VCaP (cell line): ENCODE measurements at regions not wholly inside any gene's neighbourhood (a gene's known extent, or its start where the extent isn't known, plus 50 kb on each side); places are given as distances from the start of the nearest gene placed in this dataset.

Source experiments
- H3K27ac ChIP-seq: fragments of 450-650 bp; 2 replicates; pipeline ENCODE4 v1.5.1; 2017
- TF ChIP-seq, protein P1 (sequence below): fragments of 450-650 bp; conservative IDR thresholded peaks from 2 replicates; pipeline ENCODE4 v1.5.1; 2017; ENCODE audit warnings: mild to moderate bottlenecking, moderate library complexity

DNA sequence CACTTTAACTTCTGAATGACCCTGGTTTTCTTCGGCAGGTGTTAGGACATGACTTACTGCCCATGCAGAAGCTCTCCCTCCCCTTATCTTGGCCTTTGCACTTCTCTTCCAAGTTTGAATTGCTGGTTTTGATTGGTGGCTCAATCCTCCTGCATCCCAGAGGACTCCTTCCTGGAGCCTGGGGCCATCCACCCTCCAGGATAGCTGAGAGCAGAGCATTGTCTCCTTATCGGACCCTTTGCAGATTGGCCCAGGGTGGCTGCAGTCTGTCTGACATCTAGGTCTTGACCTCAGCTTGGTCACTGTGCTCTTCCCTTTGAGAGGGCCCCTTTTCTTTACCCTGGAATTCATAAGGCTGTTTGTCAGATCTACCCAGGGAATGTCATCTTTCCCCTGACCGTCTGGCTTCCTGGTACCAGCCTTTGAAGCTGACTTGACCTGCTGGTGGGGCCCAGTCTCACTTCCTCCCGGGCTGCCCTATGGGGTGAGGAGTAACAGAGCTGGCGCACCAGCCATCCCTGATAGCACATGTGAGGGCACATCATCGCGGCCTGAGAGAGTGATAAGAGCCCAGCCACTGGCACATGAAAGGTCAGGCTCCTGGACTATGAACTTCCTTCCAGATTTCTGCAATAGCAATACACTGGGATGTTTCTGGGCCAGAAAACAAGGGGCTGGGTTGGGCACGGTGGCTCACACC is 172.9 kb upstream of the UBL3 start:
- TF ChIP-seq, protein P1, sequence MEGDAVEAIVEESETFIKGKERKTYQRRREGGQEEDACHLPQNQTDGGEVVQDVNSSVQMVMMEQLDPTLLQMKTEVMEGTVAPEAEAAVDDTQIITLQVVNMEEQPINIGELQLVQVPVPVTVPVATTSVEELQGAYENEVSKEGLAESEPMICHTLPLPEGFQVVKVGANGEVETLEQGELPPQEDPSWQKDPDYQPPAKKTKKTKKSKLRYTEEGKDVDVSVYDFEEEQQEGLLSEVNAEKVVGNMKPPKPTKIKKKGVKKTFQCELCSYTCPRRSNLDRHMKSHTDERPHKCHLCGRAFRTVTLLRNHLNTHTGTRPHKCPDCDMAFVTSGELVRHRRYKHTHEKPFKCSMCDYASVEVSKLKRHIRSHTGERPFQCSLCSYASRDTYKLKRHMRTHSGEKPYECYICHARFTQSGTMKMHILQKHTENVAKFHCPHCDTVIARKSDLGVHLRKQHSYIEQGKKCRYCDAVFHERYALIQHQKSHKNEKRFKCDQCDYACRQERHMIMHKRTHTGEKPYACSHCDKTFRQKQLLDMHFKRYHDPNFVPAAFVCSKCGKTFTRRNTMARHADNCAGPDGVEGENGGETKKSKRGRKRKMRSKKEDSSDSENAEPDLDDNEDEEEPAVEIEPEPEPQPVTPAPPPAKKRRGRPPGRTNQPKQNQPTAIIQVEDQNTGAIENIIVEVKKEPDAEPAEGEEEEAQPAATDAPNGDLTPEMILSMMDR = no peak

DNA sequence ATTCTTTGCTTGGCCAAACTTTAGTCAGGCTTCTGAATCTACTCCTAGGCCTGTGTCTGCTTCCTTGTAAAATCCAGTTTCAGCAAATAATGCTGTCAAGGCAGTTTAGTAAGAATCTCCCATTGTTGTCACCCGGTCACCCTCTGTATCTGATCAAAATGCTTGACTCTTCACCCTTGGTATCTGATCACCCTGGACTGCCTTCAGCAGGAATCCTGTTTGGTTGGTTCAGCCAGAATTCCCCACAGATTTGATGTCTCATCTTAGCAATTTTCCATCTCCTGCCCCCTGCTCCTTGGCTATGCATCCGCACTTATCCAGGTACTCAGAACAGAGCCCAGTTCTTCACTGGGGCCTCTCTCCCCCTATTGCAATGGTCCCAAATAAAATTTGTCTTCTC is 172.4 kb upstream of the UBL3 start:
- peak overlapping the region; percentile 29; the same call in 1 of the 2 replicates for H3K27ac ChIP-seq
- TF ChIP-seq, protein P1 = no peak

More for the DNA sequence above, 172.9 kb upstream of the UBL3 start:
- H3K27ac ChIP-seq = peak overlapping the region; percentile 29; the same call in 1 of the 2 replicates

DNA sequence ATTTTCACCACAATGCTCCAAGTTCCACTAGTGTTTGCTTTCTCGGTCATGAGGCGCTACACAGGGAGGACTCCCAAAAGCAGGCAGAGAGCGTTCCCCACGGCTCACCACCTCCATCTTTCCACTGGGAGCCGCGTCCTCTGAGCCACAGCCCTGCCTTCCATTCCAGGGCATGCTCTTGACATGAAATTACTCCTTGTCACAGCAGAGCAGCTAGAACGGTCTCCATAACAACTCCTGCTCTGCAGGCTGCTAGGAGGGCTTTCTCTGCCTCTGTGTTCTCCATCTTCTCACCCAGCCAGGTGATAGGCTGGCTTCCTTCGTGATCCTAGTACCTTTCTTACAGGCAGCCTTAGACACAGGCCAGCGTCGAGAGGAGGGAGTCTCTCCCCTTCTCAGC is 171.8 kb upstream of the UBL3 start:
- TF ChIP-seq, protein P1 = no peak

DNA sequence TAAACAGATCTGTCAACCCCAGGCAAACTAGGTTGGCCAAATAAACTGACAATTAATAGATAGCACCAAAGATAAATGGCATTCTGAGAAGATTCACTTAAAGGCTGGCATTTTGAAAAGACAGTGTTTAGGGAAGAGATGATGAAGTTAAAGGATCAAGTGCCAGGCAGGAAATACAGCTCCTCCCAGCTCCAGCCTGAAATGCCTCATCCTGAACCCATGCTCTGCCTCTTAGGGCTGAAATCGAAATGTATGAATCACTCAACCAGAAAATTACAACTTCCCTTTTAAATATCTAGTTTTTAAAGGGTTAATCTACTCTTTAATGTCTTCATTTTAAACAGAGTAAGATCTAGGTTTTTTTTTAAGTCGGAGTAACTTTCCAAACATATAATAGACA is 171.2 kb upstream of the UBL3 start:
- peak overlapping the region; percentile 29 for H3K27ac ChIP-seq
- TF ChIP-seq, protein P1 = no peak

More for the DNA sequence above, 171.8 kb upstream of the UBL3 start:
- peak overlapping the region; percentile 29 for H3K27ac ChIP-seq

DNA sequence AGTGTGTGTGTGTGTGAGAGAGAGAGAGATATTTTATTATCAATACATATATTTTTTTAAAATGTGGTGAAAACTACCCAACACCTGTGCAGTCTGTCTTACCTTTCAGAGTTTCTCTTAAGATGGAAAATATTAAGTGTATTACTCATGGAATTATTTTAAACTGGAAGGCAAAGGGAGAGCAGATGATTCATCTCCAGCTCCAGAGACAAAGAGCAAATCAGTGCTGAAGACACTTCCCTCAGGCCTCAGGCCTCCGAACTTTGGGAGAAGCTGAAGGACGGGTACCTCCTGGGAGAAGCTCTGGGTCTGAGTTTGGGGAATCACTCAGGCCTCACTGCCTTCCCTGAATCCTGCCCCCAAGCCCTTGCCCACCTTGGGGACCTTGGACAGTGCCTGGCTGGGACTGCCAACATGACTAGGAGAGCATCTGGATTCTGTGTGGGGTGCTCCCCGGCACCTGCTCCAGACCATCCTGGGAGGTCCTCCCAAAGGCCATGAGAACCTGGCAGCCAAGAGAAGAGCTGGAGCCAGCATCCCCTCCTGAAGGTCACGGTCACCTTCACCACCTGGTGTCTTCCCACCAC is 170.4 kb upstream of the UBL3 start:
- TF ChIP-seq, protein P1 = no peak
- peak overlapping the region; percentile 29 for H3K27ac ChIP-seq

DNA sequence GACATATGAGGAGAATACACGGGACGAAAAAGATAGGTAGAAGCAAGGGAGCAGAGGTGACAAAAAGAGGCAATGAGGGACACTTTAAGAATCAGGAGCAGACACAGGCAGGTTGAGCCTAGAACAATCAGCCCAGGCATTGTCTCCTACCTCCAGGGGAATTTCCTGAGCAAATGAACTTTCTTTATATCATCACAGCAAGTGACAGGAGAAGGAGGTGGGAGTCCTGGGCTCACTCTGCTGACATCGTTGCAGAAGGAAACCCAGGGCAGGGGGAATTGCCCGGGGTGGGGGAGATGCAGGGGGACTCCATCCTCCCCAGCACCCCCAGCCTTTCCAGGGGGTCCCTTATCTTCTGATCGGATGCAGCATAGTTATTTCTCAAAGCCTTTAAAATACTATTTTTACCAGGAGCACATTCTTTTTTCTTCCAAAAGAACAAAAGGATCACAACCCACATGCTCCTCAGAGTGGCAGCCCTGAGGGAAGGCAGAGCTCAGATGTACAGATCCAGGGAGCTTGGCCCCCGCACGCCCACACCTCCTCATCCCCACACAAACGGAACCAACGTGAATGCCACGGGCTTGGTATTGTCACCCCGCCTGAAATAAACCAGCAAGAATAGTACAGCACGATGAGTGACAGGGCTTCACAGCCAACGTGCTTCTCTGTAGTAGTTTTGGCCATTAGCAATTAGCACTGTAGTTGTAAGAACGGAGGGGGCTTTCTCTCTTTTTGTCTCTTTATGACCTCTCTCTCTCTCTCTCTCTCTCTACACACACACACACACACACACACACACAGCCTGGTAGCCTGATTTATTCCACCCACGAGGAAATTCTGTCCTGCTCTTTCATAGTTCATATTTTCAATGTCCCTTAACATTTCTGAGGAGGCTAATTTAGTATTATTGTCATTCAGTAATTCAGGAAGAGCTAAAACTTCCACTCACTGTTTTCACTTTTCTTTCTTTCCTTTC is 169.5 kb upstream of the UBL3 start:
- no peak overlapping the region for H3K27ac ChIP-seq
- TF ChIP-seq, protein P1 = no peak

DNA sequence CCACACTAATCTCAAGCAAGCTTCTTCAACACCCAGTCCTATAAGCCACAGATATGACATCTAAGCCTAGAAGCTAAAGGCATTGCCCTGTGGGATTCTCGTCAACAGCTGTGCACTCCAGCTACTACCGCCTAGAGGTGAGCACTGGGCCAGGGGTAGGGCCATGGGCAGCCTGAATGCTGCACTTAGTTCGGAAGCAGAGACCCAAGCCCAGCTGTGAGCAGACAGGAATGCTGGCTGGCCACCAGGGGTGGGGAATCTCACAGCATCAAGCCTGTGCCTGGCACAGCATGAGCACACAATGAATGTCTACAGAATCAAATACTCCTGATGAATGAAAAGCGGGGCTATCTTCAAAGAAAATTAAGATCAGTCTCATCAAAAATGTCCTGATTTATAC is 167.5 kb upstream of the UBL3 start:
- TF ChIP-seq, protein P1 = no peak
- H3K27ac ChIP-seq = no peak overlapping the region
